Transverse colon (tissue), 4 donors: ENCODE measurements at regions not wholly inside any gene's neighbourhood (a gene's known extent, or its start where the extent isn't known, plus 50 kb on each side); places are given as distances from the start of the nearest gene placed in this dataset.
A peak's percentile ranks its signal among the peaks of the same experiment; 100 is the strongest.

Experiments used
- DNase-seq: peaks from one replicate; pipeline ENCODE4 v3.0.0-alpha.2; 2019
- H3K27ac ChIP-seq, 4 donors: fragments of 200-600 bp; sonication (generic); 2 replicates each; pipeline ENCODE4 v1.5.1; 2016 to 2018; ENCODE audit warnings: inconsistent platforms in 4 of 4
- H3K27me3 ChIP-seq: fragments of 200-600 bp; sonication (generic); 2 replicates; pipeline ENCODE4 v1.5.1; 2017; ENCODE audit warnings: inconsistent platforms
- H3K36me3 ChIP-seq, 4 donors: fragments of 200-600 bp; sonication (generic); 2 replicates each; pipeline ENCODE4 v1.5.1; 2017 to 2019; ENCODE audit warnings: inconsistent platforms in 4 of 4
- H3K4me1 ChIP-seq, 4 donors: fragments of 200-600 bp; sonication (generic); 2 replicates each; pipeline ENCODE4 v1.5.1; 2017 to 2020; ENCODE audit warnings: inconsistent platforms in 4 of 4
- H3K4me3 ChIP-seq, 4 donors: fragments of 200-600 bp; sonication (generic); 1 replicate in 1 of 4; 2 replicates in 3 of 4; pipeline versions ENCODE4 v1.5.1 to v1.6.1; 2017 to 2019; ENCODE audit warnings: inconsistent platforms in 4 of 4
- H3K9me3 ChIP-seq, 2 donors: fragments of 200-600 bp; sonication (generic); 2 replicates each; pipeline ENCODE4 v1.5.1; 2017 to 2019; ENCODE audit warnings: inconsistent platforms in 2 of 2
- CTCF ChIP-seq, 5 experiments: fragments of 200-600 bp in 3 of 5; fragments of 450-650 bp in 2 of 5; sonication (generic) in 3 of 5; IDR thresholded peaks; 1 replicate in 2 of 5; 2 replicates in 3 of 5; pipeline ENCODE4 v1.5.1; 2016 to 2017; ENCODE audit warnings: antibody characterized with exemption in 5 of 5, inconsistent platforms in 3 of 5, mild to moderate bottlenecking in 2 of 5, moderate library complexity in 1 of 5
- EP300 ChIP-seq: sonication (generic); formaldehyde crosslinking; IDR thresholded peaks from one replicate; pipeline ENCODE4 v1.6.1; 2017; ENCODE audit warnings: antibody characterized with exemption, low read depth
- POLR2A ChIP-seq: fragments of 450-650 bp; IDR thresholded peaks from one replicate; pipeline ENCODE4 v1.6.1; 2016; ENCODE audit warnings: antibody characterized with exemption, mild to moderate bottlenecking, moderate library complexity
- POLR2AphosphoS5 ChIP-seq, 3 donors: sonication (generic); formaldehyde crosslinking; IDR thresholded peaks; one replicate each; pipeline ENCODE4 v1.6.1; 2016; ENCODE audit warnings: antibody characterized with exemption in 3 of 3
- WGBS, 2 donors: methylation state at CpG; one replicate each; pipeline ENCODE4 v1.1.5; 2018; ENCODE audit warnings: low coverage in 1 of 2; 5-methylcytosine and 5-hydroxymethylcytosine counted together
- in situ Hi-C, 4 donors: fragments of 200-750 bp; cut with MboI; loops; one replicate each; pipeline versions ENCODE4 v1.15.0 to v1.15.1; 2017; ENCODE audit warnings: low sequenced_read_pairs in 3 of 4, low pct_ligation_motif_present in 1 of 4, low pct_unique_long_range_greater_than_20kb in 1 of 4
- intact Hi-C: fragments of 100-400 bp; cut with DNase I; formaldehyde crosslinking; loops from one replicate; pipeline ENCODE4 v1.15.1; 2023; ENCODE audit warnings: low total_unique reads

- 45 to 54% methylated on average over 1 of the region's 1 CpG for WGBS, 2 donors
- H3K27ac ChIP-seq: peak overlapping the region in 3 of 4 donors; percentile 1 to 26 (median 24)
- in situ Hi-C loops (no loop called here), intact Hi-C loops (no loop called here)
- no peaks in the 10 kb centered on the region for H3K9me3 ChIP-seq
- H3K27me3 ChIP-seq: no peaks in the 10 kb centered on the region
- no peak for TF ChIP-seq POLR2AphosphoS5 (IDR thresholded peaks at IDR 0.05)
- TF ChIP-seq POLR2A: no peak
- TF ChIP-seq CTCF (IDR thresholded peaks at IDR 0.05): no peak
- TF ChIP-seq EP300: no peak
- H3K36me3 ChIP-seq: no peaks in the 10 kb centered on the region
- no peak overlapping the region for H3K4me3 ChIP-seq
- DNase-seq: no peak
- peaks cover 0 to 19% (median 0%) of the 10 kb centered on the region in 4 donors for H3K4me1 ChIP-seq
These were observed 144.1 kb upstream of the DPH6 start for GRCh38 chr15:35690089-35690488.

- intact Hi-C loops: no loop called here
- in situ Hi-C loops: no loop called here
- Histone ChIP-seq H3K27ac (peak overlapping the region; percentile 24 to 38 (median 25)), H3K4me3 (no peak overlapping the region), H3K27me3 (no peaks in the 10 kb centered on the region), H3K4me1 (peaks cover 0 to 19% (median 0%) of the 10 kb centered on the region in 4 donors), H3K9me3 (no peaks in the 10 kb centered on the region), H3K36me3 (no peaks in the 10 kb centered on the region)
- TF ChIP-seq POLR2AphosphoS5 (IDR thresholded peaks at IDR 0.05) (no peak), POLR2A (no peak), CTCF (IDR thresholded peaks at IDR 0.05) (no peak), EP300 (no peak)
- WGBS, 2 donors: 63 to 67% methylated on average over 1 of the region's 1 CpG
- DNase-seq: no peak
These were observed 144.7 kb upstream of the DPH6 start for GRCh38 chr15:35690698-35691116.

- peak overlapping the region in 3 of 4 donors; percentile 24 to 38 (median 24) for H3K27ac ChIP-seq
- intact Hi-C loops (no loop called here), in situ Hi-C loops (no loop called here)
- H3K4me1 ChIP-seq: peaks cover 0 to 19% (median 0%) of the 10 kb centered on the region in 4 donors
- H3K36me3 ChIP-seq: no peaks in the 10 kb centered on the region
- H3K9me3 ChIP-seq: no peaks in the 10 kb centered on the region
- 79 to 92% methylated on average over 4 of the region's 4 CpGs for WGBS, 2 donors
- H3K4me3 ChIP-seq: no peak overlapping the region
- no peak for TF ChIP-seq POLR2AphosphoS5 (IDR thresholded peaks at IDR 0.05)
- TF ChIP-seq POLR2A: no peak
- TF ChIP-seq EP300: no peak
- TF ChIP-seq CTCF (IDR thresholded peaks at IDR 0.05): no peak
- DNase-seq: no peak
- no peaks in the 10 kb centered on the region for H3K27me3 ChIP-seq
These were observed 145.3 kb upstream of the DPH6 start for GRCh38 chr15:35691173-35691761.

GRCh38 chr15:35691891-35692867 lies 146.2 kb upstream of the DPH6 start:
- in situ Hi-C loops: no loop called here
- H3K4me1 ChIP-seq: peaks cover 0 to 23% (median 0%) of the 10 kb centered on the region in 4 donors
- 82 to 83% methylated on average over 2 of the region's 2 CpGs for WGBS, 2 donors
- no peak overlapping the region for H3K4me3 ChIP-seq
- intact Hi-C loops: no loop called here
- DNase-seq: no peak
- H3K27me3 ChIP-seq: no peaks in the 10 kb centered on the region
- no peaks in the 10 kb centered on the region for H3K36me3 ChIP-seq
- peak overlapping the region in 1 of 4 donors; percentile 24 for H3K27ac ChIP-seq
- H3K9me3 ChIP-seq: no peaks in the 10 kb centered on the region
- TF ChIP-seq EP300 (no peak), CTCF (IDR thresholded peaks at IDR 0.05) (no peak), POLR2AphosphoS5 (IDR thresholded peaks at IDR 0.05) (no peak), POLR2A (no peak)
